ENCODE measurements at regions not wholly inside any gene's neighbourhood (a gene's known extent, or its start where the extent isn't known, plus 50 kb on each side); places are given as distances from the start of the nearest gene placed in this dataset.

DNA sequence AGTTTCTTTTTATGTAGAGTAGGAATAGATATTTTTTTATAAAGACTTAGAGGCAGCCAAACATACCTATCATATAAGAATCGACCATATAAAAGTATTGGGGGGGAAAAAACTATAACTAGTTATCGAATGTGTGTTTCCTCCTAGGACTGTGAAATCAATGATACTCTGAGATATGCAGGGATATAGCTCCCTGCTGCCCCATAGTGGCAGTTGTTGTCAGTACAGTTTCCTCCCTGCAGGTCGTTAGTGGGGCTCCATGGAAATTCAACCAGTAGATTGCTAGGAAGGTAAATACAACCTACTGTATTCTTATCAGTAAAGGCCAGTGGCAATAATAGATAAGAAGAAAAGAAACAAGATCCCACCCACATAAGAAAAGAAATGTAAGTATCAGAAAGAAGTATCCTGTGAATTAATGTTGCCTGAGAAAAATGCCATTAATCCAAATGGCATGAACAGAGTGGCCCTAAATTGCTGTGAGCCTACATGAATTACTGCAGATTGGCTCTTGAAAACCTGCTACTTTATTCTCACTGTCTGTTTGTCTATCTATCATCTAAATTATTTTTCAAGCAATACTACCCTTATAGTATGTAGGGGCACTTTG is 136.9 kb upstream of the FBN2 start:
- TF ChIP-seq, protein P1, sequence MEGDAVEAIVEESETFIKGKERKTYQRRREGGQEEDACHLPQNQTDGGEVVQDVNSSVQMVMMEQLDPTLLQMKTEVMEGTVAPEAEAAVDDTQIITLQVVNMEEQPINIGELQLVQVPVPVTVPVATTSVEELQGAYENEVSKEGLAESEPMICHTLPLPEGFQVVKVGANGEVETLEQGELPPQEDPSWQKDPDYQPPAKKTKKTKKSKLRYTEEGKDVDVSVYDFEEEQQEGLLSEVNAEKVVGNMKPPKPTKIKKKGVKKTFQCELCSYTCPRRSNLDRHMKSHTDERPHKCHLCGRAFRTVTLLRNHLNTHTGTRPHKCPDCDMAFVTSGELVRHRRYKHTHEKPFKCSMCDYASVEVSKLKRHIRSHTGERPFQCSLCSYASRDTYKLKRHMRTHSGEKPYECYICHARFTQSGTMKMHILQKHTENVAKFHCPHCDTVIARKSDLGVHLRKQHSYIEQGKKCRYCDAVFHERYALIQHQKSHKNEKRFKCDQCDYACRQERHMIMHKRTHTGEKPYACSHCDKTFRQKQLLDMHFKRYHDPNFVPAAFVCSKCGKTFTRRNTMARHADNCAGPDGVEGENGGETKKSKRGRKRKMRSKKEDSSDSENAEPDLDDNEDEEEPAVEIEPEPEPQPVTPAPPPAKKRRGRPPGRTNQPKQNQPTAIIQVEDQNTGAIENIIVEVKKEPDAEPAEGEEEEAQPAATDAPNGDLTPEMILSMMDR (IDR thresholded peaks at IDR 0.05): peak in 5 of 6 experiments; percentile 22 to 38 (median 28)
- no peak for TF ChIP-seq POLR2AphosphoS5 (IDR thresholded peaks at IDR 0.05)
